Hepatocyte (in vitro differentiated cells): ENCODE measurements at regions not wholly inside any gene's neighbourhood (a gene's known extent, or its start where the extent isn't known, plus 50 kb on each side); places are given as distances from the start of the nearest gene placed in this dataset.

Source experiments
- DNase-seq: peaks from one replicate; pipeline ENCODE4 v3.0.0-alpha.2; 2016; ENCODE audit warnings: low spot score
- H2AFZ ChIP-seq: fragments of 200-600 bp; sonication (generic); 2 replicates; pipeline ENCODE4 v1.6.0; 2016; ENCODE audit warnings: antibody characterized with exemption, mild to moderate bottlenecking
- H3K27ac ChIP-seq: fragments of 200-600 bp; sonication (generic); 2 replicates; pipeline ENCODE4 v1.5.1; 2016; ENCODE audit warnings: mild to moderate bottlenecking
- H3K27me3 ChIP-seq: fragments of 200-600 bp; sonication (generic); 2 replicates; pipeline ENCODE4 v1.6.1; 2016
- H3K36me3 ChIP-seq: fragments of 200-600 bp; sonication (generic); replicated peaks from 2 replicates; pipeline ENCODE4 v1.5.1; 2016; ENCODE audit warnings: low read depth; ENCODE audit not compliant: insufficient read depth
- H3K4me1 ChIP-seq: fragments of 200-600 bp; sonication (generic); 2 replicates; pipeline ENCODE4 v1.5.1; 2016; ENCODE audit warnings: mild to moderate bottlenecking, moderate library complexity; ENCODE audit not compliant: insufficient read depth
- H3K4me2 ChIP-seq: fragments of 200-600 bp; sonication (generic); 2 replicates; pipeline ENCODE4 v1.6.0; 2016
- H3K4me3 ChIP-seq: fragments of 200-600 bp; sonication (generic); 2 replicates; pipeline ENCODE4 v1.5.1; 2016; ENCODE audit warnings: mild to moderate bottlenecking
- H3K79me2 ChIP-seq: fragments of 200-600 bp; sonication (generic); 2 replicates; pipeline ENCODE4 v1.6.0; 2017; ENCODE audit warnings: mild to moderate bottlenecking
- H3K9me2 ChIP-seq: fragments of 200-600 bp; sonication (generic); replicated peaks from 2 replicates; pipeline ENCODE4 v1.6.0; 2017; ENCODE audit warnings: mild to moderate bottlenecking; ENCODE audit not compliant: insufficient read depth
- H3K9me3 ChIP-seq: fragments of 200-600 bp; sonication (generic); 2 replicates; pipeline ENCODE4 v1.5.1; 2016; ENCODE audit warnings: low read depth, mild to moderate bottlenecking
- H4K20me1 ChIP-seq: fragments of 200-600 bp; sonication (generic); 2 replicates; pipeline ENCODE4 v1.6.0; 2016; ENCODE audit warnings: mild to moderate bottlenecking; ENCODE audit not compliant: insufficient read depth, poor library complexity, severe bottlenecking
- CTCF ChIP-seq: fragments of 200-600 bp; sonication (generic); IDR thresholded peaks from 2 replicates; pipeline ENCODE4 v1.5.1; 2016; ENCODE audit warnings: antibody characterized with exemption, mild to moderate bottlenecking; ENCODE audit not compliant: poor library complexity
- EZH2 ChIP-seq: fragments of 200-600 bp; sonication (generic); IDR thresholded peaks from 2 replicates; pipeline ENCODE4 v1.6.1; 2016; ENCODE audit warnings: antibody characterized with exemption, mild to moderate bottlenecking, borderline replicate concordance
- EZH2phosphoT487 ChIP-seq: fragments of 200-600 bp; sonication (generic); IDR thresholded peaks from one replicate; pipeline ENCODE4 v1.6.1; 2018; ENCODE audit warnings: antibody characterized with exemption, mild to moderate bottlenecking, low read depth, moderate library complexity; ENCODE audit not compliant: unreplicated experiment, severe bottlenecking
- WGBS: methylation state at CpG from one replicate; pipeline ENCODE4 v1.1.6; 2016; ENCODE audit warnings: low lambda C conversion rate; ENCODE audit errors: missing lambda C conversion rate; 5-methylcytosine and 5-hydroxymethylcytosine counted together

GRCh38 chr2:344811-345210 is 56.9 kb upstream of the ALKAL2 start:
- Histone ChIP-seq H3K36me3 (no peaks in the 10 kb centered on the region), H4K20me1 (no peaks in the 10 kb centered on the region), H2AFZ (no peak overlapping the region), H3K4me1 (no peaks in the 10 kb centered on the region), H3K9me2 (no peaks in the 10 kb centered on the region), H3K9me3 (no peaks in the 10 kb centered on the region), H3K4me2 (no peak overlapping the region), H3K27me3 (no peaks in the 10 kb centered on the region), H3K27ac (no peak overlapping the region), H3K79me2 (no peaks in the 10 kb centered on the region), H3K4me3 (no peak overlapping the region)
- no peak for TF ChIP-seq EZH2phosphoT487
- TF ChIP-seq CTCF = no peak
- TF ChIP-seq EZH2 = no peak
- WGBS = 70% methylated on average over 4 of the region's 4 CpGs
- DNase-seq = no peak

DNA sequence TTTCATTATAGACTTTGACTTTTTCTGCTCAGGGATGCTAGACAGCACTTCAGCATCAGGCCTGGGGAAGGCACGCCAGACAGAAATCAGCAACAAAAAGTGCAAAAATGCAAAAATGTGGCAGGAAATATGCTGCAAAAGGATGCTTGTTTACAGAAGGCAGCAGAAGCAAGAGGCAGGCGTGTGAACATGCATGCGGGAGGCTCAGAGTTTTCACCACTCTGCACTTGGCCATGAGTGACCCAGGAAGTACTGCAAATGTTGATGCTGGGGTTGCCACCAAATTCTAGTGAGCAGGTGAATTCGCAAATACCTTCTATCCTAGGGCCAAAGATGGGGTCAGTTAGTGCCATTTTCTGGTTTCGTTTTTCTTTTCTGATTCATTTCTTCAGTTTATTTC is 55.5 kb upstream of the ALKAL2 start:
- Histone ChIP-seq H3K9me2 (no peaks in the 10 kb centered on the region), H3K27me3 (no peaks in the 10 kb centered on the region), H3K4me2 (no peak overlapping the region), H4K20me1 (no peaks in the 10 kb centered on the region), H3K4me1 (no peaks in the 10 kb centered on the region), H3K79me2 (no peaks in the 10 kb centered on the region), H3K4me3 (no peak overlapping the region), H3K27ac (no peak overlapping the region), H3K36me3 (no peaks in the 10 kb centered on the region), H3K9me3 (no peaks in the 10 kb centered on the region), H2AFZ (no peak overlapping the region)
- no peak for TF ChIP-seq EZH2
- no peak for TF ChIP-seq CTCF
- no peak for TF ChIP-seq EZH2phosphoT487
- WGBS = 85% methylated on average over 5 of the region's 5 CpGs
- DNase-seq = no peak

DNA sequence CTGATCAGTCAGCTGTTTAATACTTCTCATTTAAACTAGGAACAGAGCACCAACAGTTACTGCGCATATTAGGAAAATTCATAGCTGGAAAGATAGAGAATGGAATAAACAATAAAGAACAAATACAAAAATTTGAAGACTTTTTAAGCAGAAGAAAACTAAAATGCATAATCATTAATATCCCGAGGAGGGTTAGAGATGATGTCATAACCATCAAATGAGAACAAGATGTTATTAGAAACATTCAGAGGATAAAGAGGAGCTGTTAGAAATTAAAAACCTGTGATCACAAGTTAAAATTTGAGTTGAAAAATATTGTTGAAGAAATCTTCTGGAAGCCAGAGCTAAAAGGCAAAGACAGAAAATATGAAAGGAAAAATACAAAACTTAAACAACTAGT is 54.0 kb upstream of the ALKAL2 start:
- Histone ChIP-seq H3K4me1 (no peaks in the 10 kb centered on the region), H3K27me3 (no peaks in the 10 kb centered on the region), H3K4me2 (no peak overlapping the region), H4K20me1 (no peaks in the 10 kb centered on the region), H3K9me2 (no peaks in the 10 kb centered on the region), H3K36me3 (no peaks in the 10 kb centered on the region), H3K9me3 (no peaks in the 10 kb centered on the region), H3K79me2 (no peaks in the 10 kb centered on the region), H2AFZ (no peak overlapping the region), H3K27ac (no peak overlapping the region), H3K4me3 (no peak overlapping the region)
- no peak for DNase-seq
- TF ChIP-seq EZH2phosphoT487 = no peak
- no peak for TF ChIP-seq CTCF
- TF ChIP-seq EZH2 = no peak
- 91% methylated on average over 2 of the region's 2 CpGs for WGBS

- Histone ChIP-seq H4K20me1 (no peaks in the 10 kb centered on the region), H3K4me1 (no peaks in the 10 kb centered on the region), H2AFZ (no peak overlapping the region), H3K79me2 (no peaks in the 10 kb centered on the region), H3K27ac (no peak overlapping the region), H3K9me2 (no peaks in the 10 kb centered on the region), H3K36me3 (no peaks in the 10 kb centered on the region), H3K9me3 (no peaks in the 10 kb centered on the region), H3K4me2 (no peak overlapping the region), H3K27me3 (no peaks in the 10 kb centered on the region), H3K4me3 (no peak overlapping the region)
- 83% methylated on average over 9 of the region's 9 CpGs for WGBS
- DNase-seq = no peak
- TF ChIP-seq EZH2phosphoT487 (no peak), CTCF (no peak), EZH2 (no peak)
These were observed 53.2 kb upstream of the ALKAL2 start for GRCh38 chr2:341017-341542.
